T-helper 1 cell (primary cell): ENCODE measurements at regions not wholly inside any gene's neighbourhood (a gene's known extent, or its start where the extent isn't known, plus 50 kb on each side); places are given as distances from the start of the nearest gene placed in this dataset.
A peak's percentile ranks its signal among the peaks of the same experiment; 100 is the strongest.

Experiments
- DNase-seq, 5 donors: peaks; one replicate each; pipeline ENCODE4 v3.0.0-alpha.2; 2012 to 2020

- peak in 1 of 5 donors; percentile 0 for DNase-seq
These were observed 353.1 kb downstream of the TMEM121 start for GRCh38 chr14:105879503-105879866.

- DNase-seq, result peak in 2 of 5 donors; percentile 2 to 11
These were observed 353.6 kb downstream of the TMEM121 start for GRCh38 chr14:105879867-105880561.

- peak in 2 of 5 donors; percentile 2 to 5 for DNase-seq
These were observed 354.2 kb downstream of the TMEM121 start for GRCh38 chr14:105880616-105881015.

- peak in 2 of 5 donors; percentile 3 to 9 for DNase-seq
These were observed 354.9 kb downstream of the TMEM121 start for GRCh38 chr14:105881021-105881930.

GRCh38 chr14:105882011-105882410 is 355.6 kb downstream of the TMEM121 start:
- DNase-seq, result peak in 2 of 5 donors; percentile 3 to 6

- peak in 2 of 5 donors; percentile 1 to 5 for DNase-seq
These were observed 356.2 kb downstream of the TMEM121 start for GRCh38 chr14:105882626-105883025.

GRCh38 chr14:105883066-105884005 is 357.0 kb downstream of the TMEM121 start:
- DNase-seq, result peak in 2 of 5 donors; percentile 2 to 7

- DNase-seq, result peak in 2 of 5 donors; percentile 2 to 7
These were observed 357.9 kb downstream of the TMEM121 start for GRCh38 chr14:105884192-105884807.

- no peak for DNase-seq
These were observed 358.5 kb downstream of the TMEM121 start for GRCh38 chr14:105884808-105885281.

GRCh38 chr14:105885561-105886320 is 359.4 kb downstream of the TMEM121 start:
- DNase-seq, result peak in 1 of 5 donors; percentile 4

GRCh38 chr14:105886791-105887191 is 360.4 kb downstream of the TMEM121 start:
- DNase-seq, result peak in 2 of 5 donors; percentile 2 to 9

GRCh38 chr14:105887692-105888091 is 361.3 kb downstream of the TMEM121 start:
- DNase-seq, result no peak

- peak in 2 of 5 donors; percentile 1 to 2 for DNase-seq
These were observed 361.8 kb downstream of the TMEM121 start for GRCh38 chr14:105888151-105888550.

- DNase-seq, result peak in 2 of 5 donors; percentile 1 to 2
These were observed 362.6 kb downstream of the TMEM121 start for GRCh38 chr14:105888784-105889665.

- DNase-seq, result peak in 2 of 5 donors; percentile 3 to 5
These were observed 363.5 kb downstream of the TMEM121 start for GRCh38 chr14:105889666-105890473.

- DNase-seq, result peak in 2 of 5 donors; percentile 1 to 10
These were observed 364.3 kb downstream of the TMEM121 start for GRCh38 chr14:105890474-105891220.

GRCh38 chr14:105891221-105891602 is 364.8 kb downstream of the TMEM121 start:
- peak in 3 of 5 donors; percentile 0 to 4 (median 4) for DNase-seq
